ENCODE measurements at regions not wholly inside any gene's neighbourhood (a gene's known extent, or its start where the extent isn't known, plus 50 kb on each side); places are given as distances from the start of the nearest gene placed in this dataset.

- no peaks in the 10 kb centered on the region for H3K4me1 ChIP-seq (ENCODE audit: control insufficient read depth in 1 of 2, insufficient read depth in 2 of 2, low read length in 2 of 2)
- intact Hi-C loops (cut with micrococcal nuclease): no loop called here
- BruUV-seq (replicated peaks): no TSS peak
- ATAC-seq (no peak), DNase-seq (ENCODE audit: low read depth, low spot score) (no peak)
- no peak overlapping the region for H3K9ac ChIP-seq (ENCODE audit: low read length)
- H3K4me3 ChIP-seq (replicated peaks in 1 of 2; ENCODE audit: low read depth in 1 of 2, low read length in 2 of 2): no peak overlapping the region
- ChIA-PET POLR2A (no interaction called here), RAD21 (ENCODE audit: low non-redundant PET in 1 of 2, low total read pairs in 2 of 2, uncharacterized antibody in 2 of 2, unreplicated experiment in 2 of 2) (no interaction called here), CTCF (no interaction called here)
- H3K4me2 ChIP-seq (ENCODE audit: low read length): no peak overlapping the region
- H3K9me3 ChIP-seq (ENCODE audit: control insufficient read depth in 1 of 2, insufficient read depth in 1 of 2, low read depth in 1 of 2, low read length in 2 of 2): no peaks in the 10 kb centered on the region
- H3K36me3 ChIP-seq (ENCODE audit: control insufficient read depth in 1 of 2, insufficient read depth in 2 of 2, low read length in 2 of 2): no peaks in the 10 kb centered on the region
- H3K79me2 ChIP-seq (ENCODE audit: insufficient read depth, low read length): peaks cover 55% of the 10 kb centered on the region
- no peak overlapping the region for H2AFZ ChIP-seq (ENCODE audit: low read depth, low read length, poor library complexity, severe bottlenecking)
- TF ChIP-seq ZNF274 (IDR thresholded peaks at IDR 0.05; ENCODE audit: low read depth, low read length) (no peak), EZH2phosphoT487 (IDR thresholded peaks at IDR 0.05; ENCODE audit: borderline replicate concordance) (no peak), ELF1 (IDR thresholded peaks at IDR 0.05; ENCODE audit: borderline replicate concordance, low read depth) (no peak), FOSL1 (IDR thresholded peaks at IDR 0.05; ENCODE audit: low read depth) (no peak), TCF7L2 (IDR thresholded peaks at IDR 0.05; ENCODE audit: borderline replicate concordance, extremely low read depth, insufficient read depth, insufficient read length) (no peak), POLR2AphosphoS5 (IDR thresholded peaks at IDR 0.05; ENCODE audit: low read depth, low read length) (no peak)
- H4K20me1 ChIP-seq (ENCODE audit: insufficient read depth): no peaks in the 10 kb centered on the region
- no peak overlapping the region for H3K27ac ChIP-seq (ENCODE audit: low read depth, low read length)
- H3K27me3 ChIP-seq (ENCODE audit: insufficient read depth, low read length): 0 out of 2 replicates have a peak, but pooled peaks cover 2% of the 10 kb centered on the region
- H3K9me2 ChIP-seq (ENCODE audit: insufficient read depth): no peaks in the 10 kb centered on the region
Measured at GRCh38 chr22:49619301-49619700, 208.4 kb downstream of the BRD1 start.

GRCh38 chr22:49618677-49618953 is 209.1 kb downstream of the BRD1 start:
- POLR2A ChIA-PET: no interaction called here
- H3K9ac ChIP-seq (ENCODE audit: low read length): no peak overlapping the region
- RAD21 ChIA-PET (ENCODE audit: low non-redundant PET in 1 of 2, low total read pairs in 2 of 2, uncharacterized antibody in 2 of 2, unreplicated experiment in 2 of 2): no interaction called here
- H3K27me3 ChIP-seq (ENCODE audit: insufficient read depth, low read length): 0 out of 2 replicates have a peak, but pooled peaks cover 5% of the 10 kb centered on the region
- H2AFZ ChIP-seq (ENCODE audit: low read depth, low read length, poor library complexity, severe bottlenecking): no peak overlapping the region
- H4K20me1 ChIP-seq (ENCODE audit: insufficient read depth): no peaks in the 10 kb centered on the region
- no peak for ATAC-seq
- H3K4me3 ChIP-seq (replicated peaks in 1 of 2; ENCODE audit: low read depth in 1 of 2, low read length in 2 of 2): no peak overlapping the region
- H3K9me2 ChIP-seq (ENCODE audit: insufficient read depth): no peaks in the 10 kb centered on the region
- DNase-seq (ENCODE audit: low read depth, low spot score): no peak
- no TSS peak for BruUV-seq (replicated peaks)
- intact Hi-C loops (cut with micrococcal nuclease): no loop called here
- no peaks in the 10 kb centered on the region for H3K4me1 ChIP-seq (ENCODE audit: control insufficient read depth in 1 of 2, insufficient read depth in 2 of 2, low read length in 2 of 2)
- H3K79me2 ChIP-seq (ENCODE audit: insufficient read depth, low read length): peaks cover 56% of the 10 kb centered on the region
- no peak overlapping the region for H3K4me2 ChIP-seq (ENCODE audit: low read length)
- no peak overlapping the region for H3K27ac ChIP-seq (ENCODE audit: low read depth, low read length)
- no peak for TF ChIP-seq RAD21 (IDR thresholded peaks at IDR 0.05; ENCODE audit: low read depth)
- no peak for TF ChIP-seq ELF1 (IDR thresholded peaks at IDR 0.05; ENCODE audit: borderline replicate concordance, low read depth)
- no peak for TF ChIP-seq EZH2phosphoT487 (IDR thresholded peaks at IDR 0.05; ENCODE audit: borderline replicate concordance)
- no peak for TF ChIP-seq CBX3 (IDR thresholded peaks at IDR 0.05; ENCODE audit: low read depth)
- no peak for TF ChIP-seq SRF (IDR thresholded peaks at IDR 0.05; ENCODE audit: low read depth)
- no peak for TF ChIP-seq TCF7L2 (IDR thresholded peaks at IDR 0.05; ENCODE audit: borderline replicate concordance, extremely low read depth, insufficient read depth, insufficient read length)
- no peak for TF ChIP-seq SIN3A (IDR thresholded peaks at IDR 0.05; ENCODE audit: low read depth)
- no peak for TF ChIP-seq ZNF274 (IDR thresholded peaks at IDR 0.05; ENCODE audit: low read depth, low read length)
- H3K36me3 ChIP-seq (ENCODE audit: control insufficient read depth in 1 of 2, insufficient read depth in 2 of 2, low read length in 2 of 2): no peaks in the 10 kb centered on the region
- CTCF ChIA-PET: no interaction called here
- H3K9me3 ChIP-seq (ENCODE audit: control insufficient read depth in 1 of 2, insufficient read depth in 1 of 2, low read depth in 1 of 2, low read length in 2 of 2): no peaks in the 10 kb centered on the region
